GM19043 (cell line): ENCODE measurements at regions not wholly inside any gene's neighbourhood (a gene's known extent, or its start where the extent isn't known, plus 50 kb on each side); places are given as distances from the start of the nearest gene placed in this dataset.
"Not testable (repeated sequence)": the region's sequence is repeated elsewhere in the genome, so short reads cannot be mapped to it uniquely, and the experiment has no call there.

Experiments
- ATAC-seq: cut with Tn5 transposase; IDR thresholded peaks from one replicate; pipeline ENCODE4 v1.9.1; 2021; ENCODE audit warnings: low read depth; ENCODE audit not compliant: unreplicated experiment

- ATAC-seq: no peak
Observed at GRCh38 chr20:25991756-25992130, 295.1 kb upstream of the ZNF337 start.

GRCh38 chr20:25991051-25991755, 294.6 kb upstream of the ZNF337 start:
- no peak for ATAC-seq

GRCh38 chr20:25989686-25990085, 293.0 kb upstream of the ZNF337 start:
- not testable (repeated sequence) for ATAC-seq

- no peak for ATAC-seq
Observed at GRCh38 chr20:25989196-25989595, 292.5 kb upstream of the ZNF337 start.

GRCh38 chr20:25987928-25988560, 291.4 kb upstream of the ZNF337 start:
- ATAC-seq: not testable (repeated sequence)

GRCh38 chr20:25987073-25987927, 290.6 kb upstream of the ZNF337 start:
- peak; percentile 84 for ATAC-seq

- no peak for ATAC-seq
Observed at GRCh38 chr20:25985597-25985996, 288.9 kb upstream of the ZNF337 start.

- no peak for ATAC-seq
Observed at GRCh38 chr20:25984933-25985332, 288.3 kb upstream of the ZNF337 start.

GRCh38 chr20:25982701-25983100, 286.0 kb upstream of the ZNF337 start:
- ATAC-seq: not testable (repeated sequence)

GRCh38 chr20:25978450-25979190, 282.0 kb upstream of the ZNF337 start:
- not testable (repeated sequence) for ATAC-seq

- not testable (repeated sequence) for ATAC-seq
Observed at GRCh38 chr20:25975816-25976215, 279.2 kb upstream of the ZNF337 start.

GRCh38 chr20:25965203-25965602, 268.6 kb upstream of the ZNF337 start:
- ATAC-seq: not testable (repeated sequence)

- not testable (repeated sequence) for ATAC-seq
Observed at GRCh38 chr20:25953876-25954275, 257.2 kb upstream of the ZNF337 start.

GRCh38 chr20:25935230-25935629, 238.6 kb upstream of the ZNF337 start:
- not testable (repeated sequence) for ATAC-seq

GRCh38 chr20:25932806-25933205, 236.2 kb upstream of the ZNF337 start:
- not testable (repeated sequence) for ATAC-seq

- ATAC-seq: not testable (repeated sequence)
Observed at GRCh38 chr20:25932170-25932569, 235.5 kb upstream of the ZNF337 start.

- ATAC-seq: not testable (repeated sequence)
Observed at GRCh38 chr20:25902321-25902720, 205.7 kb upstream of the ZNF337 start.

GRCh38 chr20:25898663-25899062, 202.0 kb upstream of the ZNF337 start:
- ATAC-seq: not testable (repeated sequence)

- not testable (repeated sequence) for ATAC-seq
Observed at GRCh38 chr20:25879096-25879495, 182.4 kb upstream of the ZNF337 start.

GRCh38 chr20:25868650-25868979, 172.0 kb upstream of the ZNF337 start:
- ATAC-seq: not testable (repeated sequence)
